GM21723 (cell line): ENCODE measurements at regions not wholly inside any gene's neighbourhood (a gene's known extent, or its start where the extent isn't known, plus 50 kb on each side); places are given as distances from the start of the nearest gene placed in this dataset.
"Not testable (repeated sequence)": the region's sequence is repeated elsewhere in the genome, so short reads cannot be mapped to it uniquely, and the experiment has no call there.

ENCODE experiments used
- ATAC-seq: cut with Tn5 transposase; IDR thresholded peaks from one replicate; pipeline ENCODE4 v1.9.1; 2021; ENCODE audit warnings: mild to moderate bottlenecking, moderate library complexity; ENCODE audit not compliant: unreplicated experiment

DNA sequence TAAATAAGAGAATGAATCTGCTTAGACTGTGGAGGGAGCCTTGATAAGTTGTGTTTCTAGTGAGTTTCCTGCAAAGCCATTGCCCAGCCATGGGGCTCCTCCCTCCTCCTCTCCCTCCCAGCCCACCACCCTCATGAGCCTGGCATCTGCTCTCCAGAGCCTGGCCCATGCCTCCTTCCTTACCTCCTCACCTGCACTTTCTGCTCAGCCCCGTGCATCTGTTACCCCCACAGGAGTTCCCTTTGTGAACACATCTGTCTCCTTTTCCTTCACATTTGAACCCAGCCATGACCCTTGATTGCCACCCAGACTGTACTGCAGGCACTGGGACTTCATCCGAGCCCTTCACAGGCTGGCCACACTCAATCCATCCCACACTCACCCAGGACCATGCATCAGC is 395.6 kb downstream of the IRX2 start:
- ATAC-seq: no peak

DNA sequence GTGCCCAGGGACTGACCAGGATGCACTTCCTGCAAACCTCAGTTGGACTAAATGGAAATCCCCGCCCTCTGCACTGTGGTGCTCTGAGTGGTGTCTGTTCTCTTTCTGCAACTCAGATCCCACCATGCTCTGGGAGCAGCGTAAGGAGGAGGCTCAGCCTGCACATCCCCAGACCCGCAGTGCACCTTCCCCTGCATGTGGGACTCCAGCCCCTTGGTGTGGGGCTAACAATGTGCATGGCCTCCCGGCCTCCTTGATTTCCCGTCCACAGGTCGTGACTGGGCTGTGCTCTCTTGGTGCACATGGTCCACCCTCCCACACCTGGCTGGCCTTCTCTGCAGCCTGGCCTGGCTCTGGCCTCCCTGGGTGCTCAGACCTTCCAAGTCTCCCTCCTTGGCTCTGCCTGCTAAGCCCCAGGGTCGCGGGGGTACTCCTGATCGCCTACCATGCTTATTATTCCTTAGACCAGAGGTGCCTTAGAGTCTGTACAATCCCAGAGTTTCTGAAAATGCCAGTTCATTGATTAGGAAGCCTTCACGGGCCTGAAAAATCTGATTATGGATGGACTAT is 397.5 kb downstream of the IRX2 start:
- ATAC-seq: no peak

DNA sequence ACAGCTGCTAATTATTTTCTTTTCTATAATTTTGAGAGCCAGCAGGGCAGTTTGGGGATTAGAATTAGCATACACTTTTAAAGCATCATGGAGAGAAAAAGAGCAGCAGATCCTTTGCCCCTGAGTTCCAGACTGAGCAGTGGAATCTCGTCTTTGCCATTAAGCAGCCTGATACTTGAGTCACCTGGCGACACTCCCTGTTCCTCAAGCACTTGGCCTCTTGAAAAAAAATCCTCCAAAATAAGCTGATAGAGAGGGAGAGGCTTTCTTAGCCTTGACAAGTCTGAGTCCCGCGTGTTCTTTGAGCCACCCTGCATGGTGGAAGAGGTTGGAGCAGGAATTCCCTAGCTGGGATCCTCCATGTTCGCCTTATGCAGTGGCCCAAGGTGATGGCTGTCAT is 398.3 kb downstream of the IRX2 start:
- no peak for ATAC-seq

DNA sequence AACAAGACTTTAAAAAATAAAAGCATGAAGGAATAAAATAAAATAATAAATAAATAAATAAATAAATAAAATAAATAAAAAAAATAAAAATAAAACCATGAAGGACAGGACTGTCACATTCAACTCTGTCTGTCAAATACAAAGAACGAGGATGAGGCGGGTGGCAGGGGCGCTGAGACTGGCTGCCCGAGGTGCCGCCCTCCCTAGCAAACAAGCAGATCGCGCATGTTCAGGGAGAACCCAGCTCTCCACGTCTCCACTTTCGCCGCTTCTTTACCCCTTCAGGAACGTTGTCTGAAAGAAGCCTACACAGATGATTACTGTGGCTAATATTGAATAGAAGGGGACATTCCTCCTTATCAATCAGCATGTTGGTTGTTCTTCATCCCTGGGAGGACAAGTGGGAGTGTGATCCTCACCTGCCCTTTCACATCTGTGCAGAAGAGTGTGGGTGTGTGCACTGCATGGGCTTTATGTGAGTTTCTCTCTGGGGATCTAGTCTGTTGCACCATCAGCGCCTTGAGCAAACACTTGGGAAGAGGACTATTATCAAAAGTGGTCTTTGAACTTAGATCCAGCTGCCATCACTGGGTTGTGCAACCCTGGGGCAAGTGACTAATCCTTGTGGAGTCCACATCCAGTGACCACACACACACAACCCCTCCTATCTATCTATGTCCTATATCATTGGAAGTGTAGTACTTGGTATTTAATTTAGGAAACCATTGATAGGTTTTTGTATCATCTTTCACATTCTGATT is 399.2 kb downstream of the IRX2 start:
- ATAC-seq: no peak

DNA sequence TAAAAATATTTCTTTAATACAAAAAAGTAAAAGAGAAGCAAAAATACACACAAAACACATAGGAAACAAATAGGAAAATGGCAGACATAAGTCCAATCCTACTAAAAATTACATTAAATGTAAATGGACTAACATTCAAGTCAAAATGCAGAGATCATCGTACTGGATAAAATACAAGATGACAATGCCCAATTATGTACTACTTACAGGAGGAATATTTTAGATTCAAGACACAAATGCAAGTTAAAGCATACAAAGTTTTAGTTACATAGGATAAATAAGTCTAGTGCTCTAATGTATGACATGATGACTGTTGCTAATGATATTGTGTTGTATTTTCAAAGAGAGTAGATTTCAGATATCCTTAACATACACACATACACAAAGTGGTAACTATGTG is 401.7 kb downstream of the IRX2 start:
- not testable (repeated sequence) for ATAC-seq

DNA sequence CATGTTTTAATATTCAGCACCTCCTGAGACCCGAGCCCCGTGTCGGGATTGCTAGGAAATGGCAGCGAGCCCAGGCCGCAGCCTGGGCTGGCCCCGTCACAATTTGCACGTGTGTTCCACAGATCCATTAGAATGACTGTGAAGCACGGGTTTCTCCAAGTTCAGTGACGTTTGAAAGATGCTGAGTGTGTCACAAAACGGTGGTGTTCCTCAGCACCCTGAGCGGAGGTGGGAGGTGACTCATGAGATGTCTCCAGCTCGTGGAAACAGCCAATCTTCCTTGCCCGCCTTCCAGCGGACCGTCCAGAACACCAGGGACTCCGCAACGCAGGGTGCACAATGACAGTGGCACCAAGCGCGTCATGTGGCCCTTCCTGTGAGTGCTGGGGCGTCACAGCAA is 412.8 kb downstream of the IRX2 start:
- no peak for ATAC-seq

DNA sequence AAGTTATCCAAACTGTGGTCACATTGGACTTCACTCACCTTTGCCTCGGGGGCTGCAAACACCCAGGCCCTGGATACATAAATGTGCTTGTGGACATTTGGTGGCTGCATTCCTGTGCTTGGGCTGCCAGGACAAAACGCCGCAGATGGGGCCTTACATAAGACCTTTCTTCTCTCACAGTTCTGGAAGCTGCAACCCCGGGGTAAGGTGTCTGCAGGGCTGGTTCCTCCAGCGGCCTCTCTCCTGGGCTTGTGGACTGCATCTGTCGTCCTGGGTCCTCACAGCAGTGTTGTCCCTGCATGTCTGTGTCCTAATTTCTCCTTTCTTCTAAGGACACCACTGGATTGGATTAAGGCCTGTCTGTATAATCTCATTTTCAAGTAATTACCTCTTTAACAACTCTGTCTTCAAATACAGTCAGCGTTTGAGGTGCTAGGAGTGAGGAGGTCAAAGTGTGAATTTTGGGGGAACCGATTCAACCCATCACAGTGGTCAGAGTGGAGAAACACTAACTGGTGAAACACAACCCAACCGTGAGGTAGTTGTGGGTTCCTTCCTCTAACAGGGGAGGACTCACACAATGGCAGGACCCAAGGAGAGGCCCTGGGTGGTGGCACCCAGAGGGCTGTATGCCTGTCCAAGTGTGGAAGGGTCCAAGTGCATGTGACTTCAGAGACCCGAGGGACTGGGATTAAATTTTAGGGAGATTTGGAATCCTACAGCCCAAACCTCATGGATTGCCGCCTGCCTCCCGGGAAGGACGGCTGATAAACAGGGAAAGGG is 415.6 kb downstream of the IRX2 start:
- no peak for ATAC-seq

DNA sequence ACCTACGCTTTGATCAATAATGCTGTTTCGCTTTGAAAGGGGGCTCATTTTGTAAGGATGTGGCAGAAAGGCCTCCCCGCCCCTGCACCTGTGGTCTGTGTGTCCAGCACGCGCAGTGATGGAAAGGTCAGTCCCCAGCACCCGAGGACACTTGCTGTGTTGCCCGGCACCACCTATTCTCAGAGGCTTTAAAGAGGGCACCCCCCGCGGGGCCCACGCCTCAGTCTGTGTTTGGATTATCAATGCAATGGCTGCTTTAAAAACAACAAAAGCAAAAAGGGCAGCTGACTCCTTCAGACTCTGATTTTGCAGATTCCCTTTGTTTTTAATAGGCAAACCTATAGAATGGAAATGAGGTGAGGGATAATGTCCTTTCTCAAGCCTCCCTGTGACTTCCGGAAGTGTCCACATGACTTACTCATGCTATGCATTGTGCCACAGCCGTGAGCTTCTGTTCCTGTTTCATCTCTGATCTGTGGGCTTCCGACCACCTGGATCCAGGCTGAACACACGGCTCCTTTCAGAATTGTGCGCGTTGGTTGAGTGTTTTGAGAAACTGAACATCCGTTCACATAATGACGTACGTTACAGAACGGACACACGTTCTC is 416.2 kb downstream of the IRX2 start:
- no peak for ATAC-seq

DNA sequence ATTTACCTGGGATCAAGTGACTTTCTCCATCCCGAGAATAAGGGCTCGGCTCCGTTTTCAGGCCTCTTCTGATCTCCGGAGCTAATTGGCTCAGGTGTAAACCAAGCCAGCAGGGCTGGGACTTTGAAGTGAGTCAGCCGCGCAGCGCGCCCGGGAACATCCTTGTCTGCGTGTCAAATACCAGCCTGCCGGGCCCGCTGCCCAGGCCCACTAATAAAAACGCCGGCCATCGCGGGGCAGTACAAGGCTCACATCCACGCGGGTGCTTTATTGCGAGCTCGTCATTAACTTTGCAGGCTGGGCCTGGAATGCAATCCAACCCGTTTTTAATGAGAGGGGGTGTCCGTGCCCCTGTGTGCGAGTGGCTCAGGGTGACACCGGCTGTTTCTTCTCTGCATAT is 416.8 kb downstream of the IRX2 start:
- no peak for ATAC-seq

DNA sequence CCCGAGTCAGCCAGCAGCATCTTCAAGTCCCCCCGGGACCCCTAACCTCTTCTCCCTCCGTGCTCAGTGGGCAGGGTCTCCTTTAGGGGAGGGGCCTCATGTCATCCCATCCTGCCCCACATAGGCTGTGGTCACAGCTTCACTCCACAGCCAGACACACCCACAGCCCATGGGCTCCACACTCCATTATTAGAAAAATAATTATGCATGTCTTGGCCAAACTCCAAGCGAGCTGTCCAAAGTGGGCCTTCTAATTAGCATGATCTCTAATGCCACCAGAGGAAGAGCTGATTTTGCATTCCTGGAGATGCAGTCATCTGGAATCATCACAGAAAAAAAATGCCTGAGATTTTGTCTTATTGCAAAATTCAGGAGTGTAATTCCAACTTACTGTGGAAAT is 418.2 kb downstream of the IRX2 start:
- no peak for ATAC-seq

DNA sequence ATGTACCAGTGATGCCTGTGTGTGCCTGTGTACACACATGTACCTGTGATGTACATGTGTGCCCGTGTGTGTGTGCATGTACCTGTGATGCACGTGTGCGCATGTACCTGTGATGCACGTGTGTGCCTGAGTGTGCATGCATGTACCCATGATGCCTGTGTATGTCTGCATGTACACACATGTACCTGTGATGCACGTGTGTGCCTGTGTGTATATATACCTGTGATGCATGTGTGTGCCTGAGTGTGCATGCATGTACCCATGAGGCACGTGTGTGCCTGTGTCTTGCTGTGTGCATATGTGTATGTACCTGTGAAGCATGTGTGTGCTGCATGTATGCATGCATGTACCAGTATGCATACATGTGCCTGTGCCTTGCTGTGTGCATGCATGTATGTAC is 419.0 kb downstream of the IRX2 start:
- no peak for ATAC-seq

DNA sequence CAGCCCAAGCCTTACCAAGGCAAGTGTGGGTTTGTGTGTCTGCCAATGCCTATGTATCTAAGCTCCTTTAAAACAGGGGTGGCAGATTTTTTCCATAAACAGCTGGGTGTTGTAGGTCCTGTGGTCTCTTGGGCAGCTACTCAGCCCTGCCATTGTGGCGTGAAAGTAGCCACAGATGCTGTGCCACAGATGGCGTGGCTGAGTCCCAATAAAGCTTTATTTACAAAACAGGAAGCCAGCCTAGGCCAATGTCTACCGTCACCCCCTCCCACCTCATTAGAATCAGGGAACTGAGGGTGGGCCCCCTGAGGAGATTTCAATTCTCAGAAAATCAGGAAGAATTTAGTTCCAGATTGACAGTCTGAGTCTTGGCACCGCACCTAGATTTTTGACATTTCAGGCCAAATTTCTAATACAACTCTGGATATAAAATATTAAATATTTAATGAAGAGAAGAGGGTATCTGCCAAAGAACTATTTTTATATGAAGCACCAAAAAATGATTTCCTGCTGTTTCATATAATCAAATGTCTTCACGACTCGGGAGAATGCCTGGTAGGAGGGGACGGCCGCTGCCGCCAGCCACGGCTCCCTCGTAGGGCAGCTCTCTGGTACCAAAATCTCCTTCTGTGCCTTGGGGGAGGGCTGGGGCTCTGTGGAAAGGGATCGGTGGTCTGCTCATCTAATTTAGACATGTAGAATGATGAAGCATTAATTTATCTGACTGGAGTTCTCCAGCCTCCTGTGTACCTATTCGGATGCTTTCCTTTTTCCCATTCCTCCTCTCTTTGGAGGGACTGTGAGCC is 420.9 kb downstream of the IRX2 start:
- no peak for ATAC-seq

DNA sequence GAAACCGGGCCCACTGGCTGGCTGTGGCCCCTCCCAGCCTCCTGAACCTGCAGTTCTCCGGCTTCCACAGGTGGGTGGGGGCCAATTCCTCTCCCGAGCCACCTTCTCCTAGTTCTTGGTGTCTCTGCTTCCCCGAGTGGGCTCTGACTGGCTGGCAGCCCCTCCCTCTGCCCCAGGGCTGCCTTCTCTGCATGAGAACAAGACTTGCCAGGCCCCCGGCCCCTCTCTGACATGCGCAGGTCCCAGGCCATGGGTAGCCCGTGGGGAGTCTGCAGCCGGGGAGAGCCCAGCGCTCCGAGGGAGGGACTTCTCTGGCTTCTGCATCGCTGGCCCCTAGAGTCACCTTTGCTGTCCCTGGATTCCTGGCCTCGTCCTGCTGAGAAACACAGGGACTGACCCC is 421.7 kb downstream of the IRX2 start:
- ATAC-seq: no peak

DNA sequence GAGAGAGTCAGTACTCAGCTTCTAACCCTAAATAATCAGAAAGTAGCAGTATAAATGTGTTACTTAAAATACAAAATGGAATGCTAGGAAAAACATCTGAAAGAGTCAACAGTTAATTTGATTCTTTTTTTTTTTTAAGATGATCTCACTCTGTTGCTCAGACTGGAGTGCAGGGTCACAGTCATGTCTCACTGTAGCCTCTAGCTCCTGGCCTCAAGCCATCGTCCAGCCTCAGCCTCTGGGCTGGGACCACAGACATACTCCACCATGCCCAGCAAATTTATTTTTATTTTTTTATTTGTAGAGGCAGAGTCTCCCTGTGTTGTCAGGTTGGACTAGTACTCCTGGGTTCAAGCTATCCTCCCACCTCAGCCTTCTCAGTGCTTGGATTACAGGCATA is 424.9 kb downstream of the IRX2 start:
- no peak for ATAC-seq

DNA sequence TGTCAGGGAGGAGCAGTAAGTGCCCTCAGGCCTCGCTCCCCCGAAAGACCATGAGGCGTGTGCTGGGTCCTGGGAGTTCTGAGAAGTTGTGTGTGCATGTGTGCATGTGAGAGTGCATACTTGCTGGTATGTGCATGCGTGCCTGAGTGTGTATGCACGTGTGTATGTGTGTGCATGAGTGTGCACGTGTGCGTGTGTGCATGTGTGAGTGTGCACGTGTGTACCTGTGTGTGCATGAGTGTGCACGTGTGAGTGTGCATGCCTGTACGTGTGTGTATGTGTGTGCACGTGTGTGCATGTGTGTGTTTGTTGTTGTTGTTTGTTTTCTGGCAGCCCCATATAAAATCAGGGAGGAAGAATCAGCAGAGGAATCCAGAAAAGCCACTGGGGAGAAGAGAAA is 426.7 kb downstream of the IRX2 start:
- no peak for ATAC-seq

DNA sequence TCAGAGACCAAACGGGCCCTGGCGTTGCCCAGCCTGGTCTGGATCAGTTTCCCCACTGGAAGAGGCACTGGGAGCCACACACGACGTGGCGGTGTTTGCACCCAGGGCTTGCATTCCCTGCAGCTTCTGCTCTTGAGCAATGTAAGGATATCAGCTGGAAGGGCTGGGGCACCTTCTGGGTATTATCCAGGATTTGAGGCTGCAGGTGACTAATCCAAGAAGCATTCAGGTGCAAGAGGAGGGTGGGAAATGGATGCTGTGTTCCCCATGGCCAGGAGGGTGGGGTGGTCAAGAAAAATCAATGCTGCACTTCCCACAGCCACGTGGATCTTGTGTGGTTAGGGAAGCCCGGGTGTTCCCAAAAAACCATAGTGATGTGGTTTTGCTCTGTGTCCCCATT is 430.9 kb downstream of the IRX2 start:
- no peak for ATAC-seq

DNA sequence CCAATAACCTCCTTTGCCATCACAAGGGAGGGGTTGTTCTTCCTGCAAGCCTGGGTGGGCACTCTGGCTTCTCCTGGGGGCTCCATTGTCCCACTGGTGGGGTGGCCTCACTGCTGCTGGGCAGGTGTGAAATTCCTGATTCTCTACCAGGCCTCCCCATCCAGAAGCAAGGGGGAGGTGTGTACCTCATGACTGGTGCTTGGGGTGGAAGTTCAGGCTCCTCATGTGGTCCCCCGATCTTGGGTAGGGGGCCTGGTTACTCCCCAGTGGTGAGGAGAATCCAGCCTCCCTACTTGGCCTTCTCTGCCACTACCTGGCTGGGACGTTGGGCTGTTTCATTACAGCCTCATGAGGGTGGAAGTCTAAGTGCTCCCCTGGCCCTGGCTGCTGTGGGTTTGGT is 433.9 kb downstream of the IRX2 start:
- no peak for ATAC-seq

DNA sequence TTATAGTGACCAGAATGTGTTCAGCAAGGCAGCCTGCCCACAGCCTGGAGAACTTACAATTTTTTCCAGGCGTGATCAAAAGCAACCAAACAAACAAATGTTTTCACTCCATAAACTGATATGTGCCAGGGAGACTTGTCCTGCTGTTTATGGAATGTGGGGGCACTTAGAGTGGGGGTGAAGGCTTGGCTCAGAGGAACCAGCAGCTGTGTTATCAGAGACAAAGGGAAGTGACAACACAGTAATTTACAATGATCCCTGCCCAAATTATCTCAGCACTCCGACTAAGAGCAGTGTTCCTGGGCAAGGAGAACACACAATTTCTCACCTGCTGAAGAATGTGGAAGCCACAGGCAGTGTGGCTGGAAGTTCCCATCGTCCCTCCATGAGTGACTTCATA is 429.1 kb upstream of the IRX4 start:
- ATAC-seq: no peak

DNA sequence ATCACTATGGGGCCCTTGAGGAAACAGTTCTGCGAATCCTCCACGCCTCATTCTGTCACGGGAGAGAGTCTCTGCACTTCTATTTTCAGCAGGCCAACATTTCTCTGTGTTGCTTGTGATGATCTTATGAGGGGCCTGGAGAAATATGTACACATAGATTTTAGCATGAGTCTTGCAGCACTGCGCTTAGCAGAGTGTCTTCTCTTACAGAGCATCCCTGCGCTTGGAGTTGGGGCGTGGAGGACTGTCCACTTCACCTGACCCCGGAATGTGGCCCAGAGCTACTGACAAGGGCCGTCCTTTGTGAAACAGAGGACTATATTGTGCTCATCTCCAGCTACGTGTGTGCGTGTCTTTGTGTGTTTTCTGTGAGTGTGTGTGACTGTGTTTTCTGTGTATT is 428.2 kb upstream of the IRX4 start:
- no peak for ATAC-seq

DNA sequence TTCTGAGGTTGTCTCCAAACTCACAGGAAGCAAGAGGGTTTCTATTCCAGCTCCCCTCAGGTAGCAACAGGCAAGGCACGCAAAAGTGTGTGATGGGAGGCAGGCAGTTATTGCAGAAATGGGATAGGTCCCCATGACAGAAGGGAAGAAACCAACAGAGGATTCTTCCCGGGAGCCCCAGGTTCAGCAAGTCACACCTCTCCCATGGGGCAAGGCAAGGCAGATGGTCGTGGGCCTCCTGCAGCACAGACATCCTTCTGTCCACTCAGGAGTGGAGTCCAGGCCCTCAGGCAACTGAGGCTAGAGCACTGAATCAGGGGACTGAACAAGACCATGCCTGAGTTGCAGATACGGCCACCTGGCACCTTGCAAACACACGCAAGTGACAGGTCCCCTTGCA is 424.9 kb upstream of the IRX4 start:
- ATAC-seq: no peak

DNA sequence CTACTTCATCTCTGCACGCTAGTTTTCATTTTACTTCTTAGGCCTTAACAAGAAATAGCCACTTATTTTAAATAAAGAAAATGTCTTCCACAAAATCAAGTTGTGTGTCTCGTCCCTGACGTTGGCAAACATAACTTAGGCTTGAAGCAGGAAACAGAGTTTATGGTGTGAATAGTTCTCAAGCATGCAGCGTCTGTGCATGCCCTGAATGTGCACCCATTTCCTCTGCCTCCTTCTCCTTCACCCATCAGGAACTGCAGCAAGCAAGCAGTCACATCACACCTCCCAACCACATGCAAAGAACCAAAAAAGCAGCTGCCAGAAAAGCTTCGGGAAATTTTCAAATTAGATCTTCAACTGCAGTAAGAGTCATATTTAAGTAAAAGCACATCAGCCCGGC is 424.0 kb upstream of the IRX4 start:
- no peak for ATAC-seq
